HL-60 (cell line): ENCODE measurements at regions not wholly inside any gene's neighbourhood (a gene's known extent, or its start where the extent isn't known, plus 50 kb on each side); places are given as distances from the start of the nearest gene placed in this dataset.
"Not testable (repeated sequence)": the region's sequence is repeated elsewhere in the genome, so short reads cannot be mapped to it uniquely, and the experiment has no call there.

Source experiments
- GABPA ChIP-seq: IDR thresholded peaks from 2 replicates; pipeline ENCODE4 v1.6.1; 2012; ENCODE audit warnings: low read depth
- POLR2AphosphoS5 ChIP-seq: IDR thresholded peaks from 2 replicates; pipeline ENCODE4 v1.6.1; 2012; ENCODE audit warnings: low read depth
- SPI1 ChIP-seq: IDR thresholded peaks from 2 replicates; pipeline ENCODE4 v1.6.1; 2012; ENCODE audit warnings: low read depth, mild to moderate bottlenecking, borderline replicate concordance
- TF ChIP-seq, protein P1 (sequence below): IDR thresholded peaks from one replicate; pipeline ENCODE4 v1.5.1; 2011; ENCODE audit warnings: low read length, control low read depth, inconsistent platforms; ENCODE audit not compliant: insufficient read depth
- TF ChIP-seq, protein P2 (sequence below): IDR thresholded peaks from 2 replicates; pipeline ENCODE4 v1.6.1; 2012; ENCODE audit warnings: low read depth; ENCODE audit not compliant: insufficient replicate concordance

DNA sequence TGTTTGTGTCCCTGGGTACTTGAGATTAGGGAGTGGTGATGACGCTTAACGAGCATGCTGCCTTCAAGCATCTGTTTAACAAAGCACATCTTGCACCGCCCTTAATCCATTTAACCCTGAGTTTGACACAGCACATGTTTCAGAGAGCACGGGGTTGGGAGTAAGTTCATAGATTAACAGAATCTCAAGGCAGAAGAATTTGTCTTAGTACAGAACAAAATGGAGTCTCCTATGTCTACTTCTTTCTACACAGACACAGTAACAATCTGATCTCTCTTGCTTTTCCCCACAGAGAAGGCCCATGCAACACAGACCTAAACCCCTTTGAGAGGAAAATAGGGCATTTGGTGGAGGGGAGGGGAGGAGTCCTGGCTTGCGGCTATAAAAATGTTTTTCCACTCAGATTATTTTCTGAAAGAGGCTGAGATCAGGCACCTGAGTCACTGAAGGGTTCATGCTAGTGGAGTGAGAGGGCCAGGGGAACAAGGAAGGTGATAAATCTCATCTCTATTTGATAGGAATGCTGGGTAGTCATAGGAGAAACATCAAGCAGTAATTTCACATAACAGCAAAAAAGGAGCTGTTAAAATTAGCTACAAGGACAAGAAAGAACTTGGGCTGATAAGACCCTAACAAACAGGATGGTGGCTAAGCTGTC is 136.9 kb downstream of the OR2B2 start:
- TF ChIP-seq, protein P1, sequence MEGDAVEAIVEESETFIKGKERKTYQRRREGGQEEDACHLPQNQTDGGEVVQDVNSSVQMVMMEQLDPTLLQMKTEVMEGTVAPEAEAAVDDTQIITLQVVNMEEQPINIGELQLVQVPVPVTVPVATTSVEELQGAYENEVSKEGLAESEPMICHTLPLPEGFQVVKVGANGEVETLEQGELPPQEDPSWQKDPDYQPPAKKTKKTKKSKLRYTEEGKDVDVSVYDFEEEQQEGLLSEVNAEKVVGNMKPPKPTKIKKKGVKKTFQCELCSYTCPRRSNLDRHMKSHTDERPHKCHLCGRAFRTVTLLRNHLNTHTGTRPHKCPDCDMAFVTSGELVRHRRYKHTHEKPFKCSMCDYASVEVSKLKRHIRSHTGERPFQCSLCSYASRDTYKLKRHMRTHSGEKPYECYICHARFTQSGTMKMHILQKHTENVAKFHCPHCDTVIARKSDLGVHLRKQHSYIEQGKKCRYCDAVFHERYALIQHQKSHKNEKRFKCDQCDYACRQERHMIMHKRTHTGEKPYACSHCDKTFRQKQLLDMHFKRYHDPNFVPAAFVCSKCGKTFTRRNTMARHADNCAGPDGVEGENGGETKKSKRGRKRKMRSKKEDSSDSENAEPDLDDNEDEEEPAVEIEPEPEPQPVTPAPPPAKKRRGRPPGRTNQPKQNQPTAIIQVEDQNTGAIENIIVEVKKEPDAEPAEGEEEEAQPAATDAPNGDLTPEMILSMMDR = not testable (repeated sequence)
- not testable (repeated sequence) for TF ChIP-seq POLR2AphosphoS5, GABPA, SPI1
- TF ChIP-seq, protein P2, sequence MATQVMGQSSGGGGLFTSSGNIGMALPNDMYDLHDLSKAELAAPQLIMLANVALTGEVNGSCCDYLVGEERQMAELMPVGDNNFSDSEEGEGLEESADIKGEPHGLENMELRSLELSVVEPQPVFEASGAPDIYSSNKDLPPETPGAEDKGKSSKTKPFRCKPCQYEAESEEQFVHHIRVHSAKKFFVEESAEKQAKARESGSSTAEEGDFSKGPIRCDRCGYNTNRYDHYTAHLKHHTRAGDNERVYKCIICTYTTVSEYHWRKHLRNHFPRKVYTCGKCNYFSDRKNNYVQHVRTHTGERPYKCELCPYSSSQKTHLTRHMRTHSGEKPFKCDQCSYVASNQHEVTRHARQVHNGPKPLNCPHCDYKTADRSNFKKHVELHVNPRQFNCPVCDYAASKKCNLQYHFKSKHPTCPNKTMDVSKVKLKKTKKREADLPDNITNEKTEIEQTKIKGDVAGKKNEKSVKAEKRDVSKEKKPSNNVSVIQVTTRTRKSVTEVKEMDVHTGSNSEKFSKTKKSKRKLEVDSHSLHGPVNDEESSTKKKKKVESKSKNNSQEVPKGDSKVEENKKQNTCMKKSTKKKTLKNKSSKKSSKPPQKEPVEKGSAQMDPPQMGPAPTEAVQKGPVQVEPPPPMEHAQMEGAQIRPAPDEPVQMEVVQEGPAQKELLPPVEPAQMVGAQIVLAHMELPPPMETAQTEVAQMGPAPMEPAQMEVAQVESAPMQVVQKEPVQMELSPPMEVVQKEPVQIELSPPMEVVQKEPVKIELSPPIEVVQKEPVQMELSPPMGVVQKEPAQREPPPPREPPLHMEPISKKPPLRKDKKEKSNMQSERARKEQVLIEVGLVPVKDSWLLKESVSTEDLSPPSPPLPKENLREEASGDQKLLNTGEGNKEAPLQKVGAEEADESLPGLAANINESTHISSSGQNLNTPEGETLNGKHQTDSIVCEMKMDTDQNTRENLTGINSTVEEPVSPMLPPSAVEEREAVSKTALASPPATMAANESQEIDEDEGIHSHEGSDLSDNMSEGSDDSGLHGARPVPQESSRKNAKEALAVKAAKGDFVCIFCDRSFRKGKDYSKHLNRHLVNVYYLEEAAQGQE = not testable (repeated sequence)
